ENCODE measurements at regions not wholly inside any gene's neighbourhood (a gene's known extent, or its start where the extent isn't known, plus 50 kb on each side); places are given as distances from the start of the nearest gene placed in this dataset.

DNA sequence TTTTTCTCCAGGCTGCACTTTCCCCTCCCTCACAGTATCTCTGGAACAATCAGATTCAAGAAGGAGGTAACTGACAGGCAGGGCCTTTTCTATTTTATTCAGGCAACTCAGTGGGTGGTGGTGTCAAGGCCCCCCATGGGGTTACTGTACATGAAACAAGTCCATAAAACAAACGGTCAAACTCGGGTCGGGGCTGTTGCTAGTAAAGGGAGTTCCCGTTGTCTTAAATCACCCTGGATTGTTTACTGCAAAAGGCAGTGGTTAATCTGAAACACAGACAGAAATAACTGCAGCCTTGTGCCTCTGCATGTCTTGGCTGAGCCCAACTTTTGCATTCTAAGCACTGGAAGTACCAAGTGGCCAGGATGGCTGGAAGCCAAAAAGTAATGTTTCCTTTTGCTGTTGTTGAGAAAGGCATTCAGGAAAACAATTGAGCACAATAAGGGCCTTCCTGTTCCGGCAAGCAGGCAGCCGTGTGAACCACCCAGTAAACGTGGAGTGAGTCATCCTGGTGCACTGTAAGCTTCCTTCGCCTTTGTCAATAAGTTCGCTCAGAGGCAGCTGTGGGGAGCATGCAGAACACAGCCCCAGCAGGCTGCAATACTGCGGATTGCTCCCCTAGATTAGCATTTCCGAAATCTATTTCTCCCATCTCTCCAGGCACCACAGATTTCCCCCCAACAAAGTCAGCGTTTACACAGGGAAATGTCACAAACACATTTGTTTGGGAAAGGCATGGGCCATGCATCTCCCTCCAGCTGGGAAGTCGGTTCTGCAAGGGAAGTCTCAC is 149.6 kb downstream of the IRS1 start:
- Histone ChIP-seq H3K79me2 (ENCODE audit: insufficient read depth, low read length) (no peaks in the 10 kb centered on the region), H2AFZ (ENCODE audit: low read length) (no peak overlapping the region), H3K9ac (ENCODE audit: low read length) (no peak overlapping the region), H4K20me1 (ENCODE audit: insufficient read depth, low read length) (no peaks in the 10 kb centered on the region), H3F3A (ENCODE audit: insufficient read depth, low read length) (no peaks in the 10 kb centered on the region), H3K27me3 (ENCODE audit: insufficient read depth, low read length) (no peaks in the 10 kb centered on the region), H3K9me3 (ENCODE audit: low read length) (no peaks in the 10 kb centered on the region), H3K4me1 (ENCODE audit: insufficient read depth, low read length, severe bottlenecking) (no peaks in the 10 kb centered on the region), H3K27ac (ENCODE audit: low read depth, low read length, poor library complexity, severe bottlenecking) (no peak overlapping the region), H3K4me2 (ENCODE audit: low read length) (no peak overlapping the region), H3K9me2 (ENCODE audit: low read depth, low read length) (no peaks in the 10 kb centered on the region), H3K4me3 (ENCODE audit: low read depth, low read length, poor library complexity, severe bottlenecking) (no peak overlapping the region), H3K36me3 (ENCODE audit: insufficient read depth, low read length) (no peaks in the 10 kb centered on the region)
- TF ChIP-seq, protein P1, sequence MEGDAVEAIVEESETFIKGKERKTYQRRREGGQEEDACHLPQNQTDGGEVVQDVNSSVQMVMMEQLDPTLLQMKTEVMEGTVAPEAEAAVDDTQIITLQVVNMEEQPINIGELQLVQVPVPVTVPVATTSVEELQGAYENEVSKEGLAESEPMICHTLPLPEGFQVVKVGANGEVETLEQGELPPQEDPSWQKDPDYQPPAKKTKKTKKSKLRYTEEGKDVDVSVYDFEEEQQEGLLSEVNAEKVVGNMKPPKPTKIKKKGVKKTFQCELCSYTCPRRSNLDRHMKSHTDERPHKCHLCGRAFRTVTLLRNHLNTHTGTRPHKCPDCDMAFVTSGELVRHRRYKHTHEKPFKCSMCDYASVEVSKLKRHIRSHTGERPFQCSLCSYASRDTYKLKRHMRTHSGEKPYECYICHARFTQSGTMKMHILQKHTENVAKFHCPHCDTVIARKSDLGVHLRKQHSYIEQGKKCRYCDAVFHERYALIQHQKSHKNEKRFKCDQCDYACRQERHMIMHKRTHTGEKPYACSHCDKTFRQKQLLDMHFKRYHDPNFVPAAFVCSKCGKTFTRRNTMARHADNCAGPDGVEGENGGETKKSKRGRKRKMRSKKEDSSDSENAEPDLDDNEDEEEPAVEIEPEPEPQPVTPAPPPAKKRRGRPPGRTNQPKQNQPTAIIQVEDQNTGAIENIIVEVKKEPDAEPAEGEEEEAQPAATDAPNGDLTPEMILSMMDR (IDR thresholded peaks at IDR 0.05; ENCODE audit: low read length): no peak
- no peak for TF ChIP-seq EZH2 (IDR thresholded peaks at IDR 0.05; ENCODE audit: borderline replicate concordance, low read length)

DNA sequence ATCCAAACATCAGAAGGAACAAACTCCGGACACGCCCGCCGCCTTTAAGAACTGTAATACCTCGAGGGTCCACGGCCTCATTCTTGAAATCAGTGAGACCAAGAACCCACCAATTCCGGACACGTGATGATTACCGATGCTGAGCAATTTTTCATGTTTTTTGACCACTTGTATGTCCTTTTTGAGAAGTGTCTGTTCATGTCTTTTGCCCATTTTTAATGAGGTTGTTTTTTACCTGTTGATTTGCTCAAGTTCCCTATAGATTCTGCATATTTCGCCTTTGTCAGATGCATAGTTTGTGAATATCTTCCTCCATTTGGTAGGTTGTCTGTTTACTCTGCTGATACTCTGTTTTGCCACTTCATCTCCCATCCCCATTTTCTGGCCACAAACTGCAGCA is 150.4 kb downstream of the IRS1 start:
- no peaks in the 10 kb centered on the region for H3K9me2 ChIP-seq (ENCODE audit: low read depth, low read length)
- H3F3A ChIP-seq (ENCODE audit: insufficient read depth, low read length): no peaks in the 10 kb centered on the region
- H3K4me3 ChIP-seq (ENCODE audit: low read depth, low read length, poor library complexity, severe bottlenecking): no peak overlapping the region
- no peak overlapping the region for H3K27ac ChIP-seq (ENCODE audit: low read depth, low read length, poor library complexity, severe bottlenecking)
- H3K79me2 ChIP-seq (ENCODE audit: insufficient read depth, low read length): no peaks in the 10 kb centered on the region
- no peak for TF ChIP-seq EZH2 (IDR thresholded peaks at IDR 0.05; ENCODE audit: borderline replicate concordance, low read length)
- TF ChIP-seq, protein P1 (IDR thresholded peaks at IDR 0.05; ENCODE audit: low read length): no peak
- no peak overlapping the region for H3K4me2 ChIP-seq (ENCODE audit: low read length)
- H2AFZ ChIP-seq (ENCODE audit: low read length): no peak overlapping the region
- no peaks in the 10 kb centered on the region for H4K20me1 ChIP-seq (ENCODE audit: insufficient read depth, low read length)
- no peaks in the 10 kb centered on the region for H3K4me1 ChIP-seq (ENCODE audit: insufficient read depth, low read length, severe bottlenecking)
- H3K9ac ChIP-seq (ENCODE audit: low read length): no peak overlapping the region
- no peaks in the 10 kb centered on the region for H3K36me3 ChIP-seq (ENCODE audit: insufficient read depth, low read length)
- H3K27me3 ChIP-seq (ENCODE audit: insufficient read depth, low read length): no peaks in the 10 kb centered on the region
- H3K9me3 ChIP-seq (ENCODE audit: low read length): no peaks in the 10 kb centered on the region

- no peak overlapping the region for H2AFZ ChIP-seq (ENCODE audit: low read length)
- H3K36me3 ChIP-seq (ENCODE audit: insufficient read depth, low read length): no peaks in the 10 kb centered on the region
- no peaks in the 10 kb centered on the region for H3K9me3 ChIP-seq (ENCODE audit: low read length)
- no peak overlapping the region for H3K27ac ChIP-seq (ENCODE audit: low read depth, low read length, poor library complexity, severe bottlenecking)
- no peaks in the 10 kb centered on the region for H3F3A ChIP-seq (ENCODE audit: insufficient read depth, low read length)
- H3K4me3 ChIP-seq (ENCODE audit: low read depth, low read length, poor library complexity, severe bottlenecking): no peak overlapping the region
- no peaks in the 10 kb centered on the region for H3K4me1 ChIP-seq (ENCODE audit: insufficient read depth, low read length, severe bottlenecking)
- no peaks in the 10 kb centered on the region for H4K20me1 ChIP-seq (ENCODE audit: insufficient read depth, low read length)
- no peak overlapping the region for H3K4me2 ChIP-seq (ENCODE audit: low read length)
- no peaks in the 10 kb centered on the region for H3K79me2 ChIP-seq (ENCODE audit: insufficient read depth, low read length)
- H3K9ac ChIP-seq (ENCODE audit: low read length): no peak overlapping the region
- no peaks in the 10 kb centered on the region for H3K27me3 ChIP-seq (ENCODE audit: insufficient read depth, low read length)
- H3K9me2 ChIP-seq (ENCODE audit: low read depth, low read length): no peaks in the 10 kb centered on the region
- no peak for TF ChIP-seq EZH2 (IDR thresholded peaks at IDR 0.05; ENCODE audit: borderline replicate concordance, low read length)
- TF ChIP-seq, protein P1 (IDR thresholded peaks at IDR 0.05; ENCODE audit: low read length): no peak
Observed at GRCh38 chr2:226647621-226648518, 151.8 kb downstream of the IRS1 start.

Measured in OCI-LY1 (cell line).